MM.1S (cell line): ENCODE measurements at regions not wholly inside any gene's neighbourhood (a gene's known extent, or its start where the extent isn't known, plus 50 kb on each side); places are given as distances from the start of the nearest gene placed in this dataset.

Experiments
- DNase-seq: peaks from one replicate; pipeline ENCODE4 v3.0.0-alpha.2; 2015
- H2AFZ ChIP-seq: fragments of 300-600 bp; sonication (generic); 2 replicates; pipeline ENCODE4 v1.6.0; 2016; ENCODE audit warnings: antibody characterized with exemption, low read length
- H3F3A ChIP-seq: fragments of 300-600 bp; sonication (generic); 2 replicates; pipeline ENCODE4 v1.6.1; 2016; ENCODE audit warnings: mild to moderate bottlenecking, antibody characterized with exemption, low read length, moderate library complexity, mixed read lengths; ENCODE audit not compliant: insufficient read depth
- H3K27ac ChIP-seq: fragments of 300-600 bp; sonication (generic); 2 replicates; pipeline ENCODE4 v1.5.1; 2016; ENCODE audit warnings: mild to moderate bottlenecking, low read length
- H3K27me3 ChIP-seq: fragments of 300-600 bp; sonication (generic); replicated peaks from 2 replicates; pipeline ENCODE4 v1.6.0; 2016; ENCODE audit warnings: low read length; ENCODE audit not compliant: insufficient read depth
- H3K36me3 ChIP-seq: fragments of 300-600 bp; sonication (generic); replicated peaks from 2 replicates; pipeline ENCODE4 v1.6.1; 2016; ENCODE audit warnings: mild to moderate bottlenecking, low read length, mixed read lengths; ENCODE audit not compliant: insufficient read depth
- H3K4me1 ChIP-seq: fragments of 300-600 bp; sonication (generic); 2 replicates; pipeline ENCODE4 v1.6.1; 2016; ENCODE audit warnings: low read length, mixed read lengths
- H3K4me2 ChIP-seq: fragments of 300-600 bp; sonication (generic); 2 replicates; pipeline ENCODE4 v1.6.0; 2016; ENCODE audit warnings: low read depth, low read length
- H3K4me3 ChIP-seq: fragments of 300-600 bp; sonication (generic); 2 replicates; pipeline ENCODE4 v1.5.1; 2016; ENCODE audit warnings: low read length, mixed read lengths
- H3K79me2 ChIP-seq: fragments of 300-600 bp; sonication (generic); 2 replicates; pipeline ENCODE4 v1.6.1; 2016; ENCODE audit warnings: mixed run types, low read length, mixed read lengths
- H3K9ac ChIP-seq: fragments of 300-600 bp; sonication (generic); 2 replicates; pipeline ENCODE4 v1.6.1; 2016; ENCODE audit warnings: low read length, mixed read lengths
- H3K9me2 ChIP-seq: fragments of 300-600 bp; sonication (generic); replicated peaks from 2 replicates; pipeline ENCODE4 v1.6.1; 2016; ENCODE audit warnings: mild to moderate bottlenecking, low read length, mixed read lengths; ENCODE audit not compliant: insufficient read depth
- H3K9me3 ChIP-seq: fragments of 300-600 bp; sonication (generic); replicated peaks from 2 replicates; pipeline ENCODE4 v1.6.1; 2016; ENCODE audit warnings: mild to moderate bottlenecking, low read length, mixed read lengths; ENCODE audit not compliant: insufficient read depth
- H4K20me1 ChIP-seq: fragments of 300-600 bp; sonication (generic); 2 replicates; pipeline ENCODE4 v1.6.1; 2016; ENCODE audit warnings: mild to moderate bottlenecking, low read length, moderate library complexity, mixed read lengths; ENCODE audit not compliant: insufficient read depth
- CTCF ChIP-seq: fragments of 300-600 bp; sonication (generic); IDR thresholded peaks from 2 replicates; pipeline ENCODE4 v1.5.1; 2016; ENCODE audit warnings: antibody characterized with exemption, low read length, mixed read lengths
- EZH2 ChIP-seq: fragments of 300-600 bp; sonication (generic); optimal IDR thresholded peaks from 2 replicates; pipeline ENCODE3; 2017; ENCODE audit warnings: low read depth, mild to moderate bottlenecking, antibody characterized with exemption, low read length, mixed read lengths
- EZH2phosphoT487 ChIP-seq: fragments of 300-600 bp; sonication (generic); IDR thresholded peaks from 2 replicates; pipeline ENCODE4 v1.6.1; 2018; ENCODE audit warnings: antibody characterized with exemption, low read length

GRCh38 chr5:179484201-179484600 is 66.2 kb upstream of the RUFY1 start:
- H3K9me2 ChIP-seq = no peaks in the 10 kb centered on the region
- no peaks in the 10 kb centered on the region for H3K79me2 ChIP-seq
- H3K27me3 ChIP-seq = peaks cover 49% of the 10 kb centered on the region
- H3K4me2 ChIP-seq = no peak overlapping the region
- no peaks in the 10 kb centered on the region for H4K20me1 ChIP-seq
- no peak for DNase-seq
- H2AFZ ChIP-seq = no peak overlapping the region
- H3K27ac ChIP-seq = no peak overlapping the region
- H3K9me3 ChIP-seq = no peaks in the 10 kb centered on the region
- no peak overlapping the region for H3K4me3 ChIP-seq
- H3K36me3 ChIP-seq = no peaks in the 10 kb centered on the region
- H3K4me1 ChIP-seq = no peaks in the 10 kb centered on the region
- H3F3A ChIP-seq = no peaks in the 10 kb centered on the region
- TF ChIP-seq EZH2 = no peak
- TF ChIP-seq EZH2phosphoT487 = no peak
- TF ChIP-seq CTCF = no peak
- no peak overlapping the region for H3K9ac ChIP-seq

GRCh38 chr5:179478624-179479023 is 71.7 kb upstream of the RUFY1 start:
- H3K9me2 ChIP-seq = no peaks in the 10 kb centered on the region
- no peak for DNase-seq
- H3K4me2 ChIP-seq = no peak overlapping the region
- TF ChIP-seq EZH2 (no peak), EZH2phosphoT487 (no peak), CTCF (no peak)
- H3F3A ChIP-seq = no peaks in the 10 kb centered on the region
- H3K9me3 ChIP-seq = no peaks in the 10 kb centered on the region
- peaks cover 45% of the 10 kb centered on the region for H3K27me3 ChIP-seq
- H3K79me2 ChIP-seq = no peaks in the 10 kb centered on the region
- no peak overlapping the region for H2AFZ ChIP-seq
- no peak overlapping the region for H3K9ac ChIP-seq
- no peaks in the 10 kb centered on the region for H4K20me1 ChIP-seq
- no peaks in the 10 kb centered on the region for H3K36me3 ChIP-seq
- no peaks in the 10 kb centered on the region for H3K4me1 ChIP-seq
- H3K27ac ChIP-seq = no peak overlapping the region
- H3K4me3 ChIP-seq = no peak overlapping the region

GRCh38 chr5:179475208-179475751 is 75.1 kb upstream of the RUFY1 start:
- H3K9me2 ChIP-seq = no peaks in the 10 kb centered on the region
- no peak overlapping the region for H3K4me3 ChIP-seq
- peaks cover 55% of the 10 kb centered on the region for H3K27me3 ChIP-seq
- H3K4me1 ChIP-seq = no peaks in the 10 kb centered on the region
- H3K4me2 ChIP-seq = no peak overlapping the region
- H4K20me1 ChIP-seq = no peaks in the 10 kb centered on the region
- no peak overlapping the region for H3K9ac ChIP-seq
- H3K9me3 ChIP-seq = no peaks in the 10 kb centered on the region
- no peak for DNase-seq
- TF ChIP-seq EZH2 (no peak), EZH2phosphoT487 (no peak), CTCF (no peak)
- no peaks in the 10 kb centered on the region for H3F3A ChIP-seq
- H2AFZ ChIP-seq = no peak overlapping the region
- H3K36me3 ChIP-seq = no peaks in the 10 kb centered on the region
- H3K27ac ChIP-seq = no peak overlapping the region
- no peaks in the 10 kb centered on the region for H3K79me2 ChIP-seq
